ENCODE measurements at regions not wholly inside any gene's neighbourhood (a gene's known extent, or its start where the extent isn't known, plus 50 kb on each side); places are given as distances from the start of the nearest gene placed in this dataset.

- TF ChIP-seq, protein P1, sequence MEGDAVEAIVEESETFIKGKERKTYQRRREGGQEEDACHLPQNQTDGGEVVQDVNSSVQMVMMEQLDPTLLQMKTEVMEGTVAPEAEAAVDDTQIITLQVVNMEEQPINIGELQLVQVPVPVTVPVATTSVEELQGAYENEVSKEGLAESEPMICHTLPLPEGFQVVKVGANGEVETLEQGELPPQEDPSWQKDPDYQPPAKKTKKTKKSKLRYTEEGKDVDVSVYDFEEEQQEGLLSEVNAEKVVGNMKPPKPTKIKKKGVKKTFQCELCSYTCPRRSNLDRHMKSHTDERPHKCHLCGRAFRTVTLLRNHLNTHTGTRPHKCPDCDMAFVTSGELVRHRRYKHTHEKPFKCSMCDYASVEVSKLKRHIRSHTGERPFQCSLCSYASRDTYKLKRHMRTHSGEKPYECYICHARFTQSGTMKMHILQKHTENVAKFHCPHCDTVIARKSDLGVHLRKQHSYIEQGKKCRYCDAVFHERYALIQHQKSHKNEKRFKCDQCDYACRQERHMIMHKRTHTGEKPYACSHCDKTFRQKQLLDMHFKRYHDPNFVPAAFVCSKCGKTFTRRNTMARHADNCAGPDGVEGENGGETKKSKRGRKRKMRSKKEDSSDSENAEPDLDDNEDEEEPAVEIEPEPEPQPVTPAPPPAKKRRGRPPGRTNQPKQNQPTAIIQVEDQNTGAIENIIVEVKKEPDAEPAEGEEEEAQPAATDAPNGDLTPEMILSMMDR (IDR thresholded peaks at IDR 0.05) = no peak
- TF ChIP-seq POLR2A (IDR thresholded peaks at IDR 0.05) = no peak
These were observed 70.6 kb downstream of the LMO4 start for GRCh38 chr1:87399264-87399663.
